ENCODE measurements at regions not wholly inside any gene's neighbourhood (a gene's known extent, or its start where the extent isn't known, plus 50 kb on each side); places are given as distances from the start of the nearest gene placed in this dataset.
"Not testable (repeated sequence)": the region's sequence is repeated elsewhere in the genome, so short reads cannot be mapped to it uniquely, and the experiment has no call there.

DNA sequence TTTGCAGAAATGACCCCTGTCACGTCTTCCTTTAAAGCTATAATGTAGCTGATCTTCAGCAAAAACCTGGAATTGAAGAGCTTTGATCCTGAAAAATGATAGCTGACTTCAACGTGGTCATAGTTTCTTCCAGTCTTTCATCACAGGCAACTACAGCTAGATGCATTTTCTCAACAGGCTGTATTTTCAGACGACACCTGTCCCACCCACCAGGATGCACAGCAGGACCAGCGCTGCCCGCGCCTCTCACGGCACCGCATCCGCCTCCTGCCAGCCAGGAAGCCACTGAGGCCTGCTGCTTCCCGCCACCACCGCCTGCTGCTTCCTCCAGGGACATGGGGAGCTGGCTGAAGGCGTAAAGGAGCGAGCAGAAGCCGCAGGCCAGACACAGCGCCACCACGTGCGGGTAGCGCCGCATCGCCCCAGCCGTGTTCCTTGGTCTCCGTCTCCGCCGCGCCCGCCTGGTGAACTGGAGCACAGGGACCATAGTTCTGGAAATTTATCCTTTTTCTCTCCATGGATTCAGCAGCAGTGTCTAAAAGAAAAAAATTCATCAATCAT lies 215.7 kb downstream of the POTED start:
- H3K27ac ChIP-seq (ENCODE audit: insufficient read depth, low read depth, low read length); H3K4me2 ChIP-seq (ENCODE audit: insufficient read depth, low read length); H4K20me1 ChIP-seq (replicated peaks; ENCODE audit: control insufficient read depth, extremely low read depth, insufficient read depth, low read length); CTCF ChIA-PET; H3K9ac ChIP-seq (replicated peaks; ENCODE audit: extremely low read depth, insufficient read depth, low read length); FAIRE-seq; H3K9me1 ChIP-seq (replicated peaks; ENCODE audit: control insufficient read depth, extremely low read depth, insufficient read depth, low read length); H3K9me3 ChIP-seq (replicated peaks; ENCODE audit: control insufficient read depth, insufficient read depth, low read length); dilution Hi-C loops (cut with MboI; ENCODE audit: extremely low pct_ligation_motif_present, low sequenced_read_pairs); POLR2A ChIA-PET; H3K4me1 ChIP-seq (ENCODE audit: control insufficient read depth, extremely low read depth, insufficient read depth, low read length); H3K27me3 ChIP-seq (ENCODE audit: control insufficient read depth in 2 of 2, insufficient read depth in 2 of 2, low read length in 2 of 2); BruUV-seq (replicated peaks); H3K36me3 ChIP-seq (ENCODE audit: control insufficient read depth in 2 of 2, extremely low read depth in 1 of 2, insufficient read depth in 2 of 2, low read length in 2 of 2); H2AFZ ChIP-seq (ENCODE audit: low read depth, low read length); intact Hi-C loops (cut with micrococcal nuclease); DNase-seq (ENCODE audit: low read depth, low spot score); H3K79me2 ChIP-seq (ENCODE audit: control insufficient read depth, insufficient read depth, low read length); H3K4me3 ChIP-seq (replicated peaks in 1 of 3; ENCODE audit: insufficient read depth in 1 of 3, low read depth in 1 of 3, low read length in 3 of 3): not testable (repeated sequence)

DNA sequence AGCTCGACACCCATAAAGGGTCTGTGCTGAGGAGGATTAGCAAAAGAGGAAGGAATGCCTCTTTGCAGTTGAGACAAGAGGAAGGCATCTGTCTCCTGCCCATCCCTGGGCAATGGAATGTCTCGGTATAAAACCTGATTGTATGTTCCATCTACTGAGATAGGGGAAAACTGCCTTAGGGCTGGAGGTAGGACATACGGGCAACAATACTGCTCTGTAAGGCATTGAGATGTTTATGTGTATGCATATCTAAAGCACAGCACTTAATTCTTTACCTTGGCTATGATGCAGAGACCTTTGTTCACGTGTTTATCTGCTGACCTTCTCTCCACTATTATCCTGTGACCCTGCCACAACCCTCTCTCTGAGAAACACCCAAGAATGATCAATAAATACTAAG lies 210.7 kb downstream of the POTED start:
- H3K36me3 ChIP-seq (ENCODE audit: control insufficient read depth in 2 of 2, extremely low read depth in 1 of 2, insufficient read depth in 2 of 2, low read length in 2 of 2); CTCF ChIA-PET; H3K4me3 ChIP-seq (replicated peaks in 1 of 3; ENCODE audit: insufficient read depth in 1 of 3, low read depth in 1 of 3, low read length in 3 of 3); H3K4me2 ChIP-seq (ENCODE audit: insufficient read depth, low read length); H3K27ac ChIP-seq (ENCODE audit: insufficient read depth, low read depth, low read length); H3K9ac ChIP-seq (replicated peaks; ENCODE audit: extremely low read depth, insufficient read depth, low read length); FAIRE-seq; H3K9me3 ChIP-seq (replicated peaks; ENCODE audit: control insufficient read depth, insufficient read depth, low read length); H2AFZ ChIP-seq (ENCODE audit: low read depth, low read length); POLR2A ChIA-PET; BruUV-seq (replicated peaks); intact Hi-C loops (cut with micrococcal nuclease); H4K20me1 ChIP-seq (replicated peaks; ENCODE audit: control insufficient read depth, extremely low read depth, insufficient read depth, low read length); H3K27me3 ChIP-seq (ENCODE audit: control insufficient read depth in 2 of 2, insufficient read depth in 2 of 2, low read length in 2 of 2); DNase-seq (ENCODE audit: low read depth, low spot score); dilution Hi-C loops (cut with MboI; ENCODE audit: extremely low pct_ligation_motif_present, low sequenced_read_pairs); H3K4me1 ChIP-seq (ENCODE audit: control insufficient read depth, extremely low read depth, insufficient read depth, low read length); H3K79me2 ChIP-seq (ENCODE audit: control insufficient read depth, insufficient read depth, low read length); H3K9me1 ChIP-seq (replicated peaks; ENCODE audit: control insufficient read depth, extremely low read depth, insufficient read depth, low read length): not testable (repeated sequence)

DNA sequence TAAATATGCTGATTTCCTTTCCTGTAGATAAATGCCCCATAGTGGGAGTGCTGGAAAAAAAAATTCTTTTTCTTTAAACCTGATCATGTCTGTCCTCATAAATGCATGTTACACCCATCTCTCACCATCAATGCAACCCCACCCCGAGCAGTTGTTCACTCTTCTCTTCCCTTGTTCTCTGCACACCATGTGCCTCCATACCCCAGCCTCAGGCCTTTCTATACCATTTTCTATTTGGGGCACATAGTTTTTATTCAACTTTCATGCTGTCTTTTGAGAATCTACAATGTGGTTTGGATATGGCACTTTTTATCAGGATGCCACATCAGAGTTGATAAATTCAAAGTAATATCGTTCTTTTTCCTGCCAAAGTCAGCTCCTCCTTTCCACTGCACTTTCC lies 202.6 kb downstream of the POTED start:
- DNase-seq (ENCODE audit: low read depth, low spot score); H3K4me3 ChIP-seq (replicated peaks in 1 of 3; ENCODE audit: insufficient read depth in 1 of 3, low read depth in 1 of 3, low read length in 3 of 3); H3K9me3 ChIP-seq (replicated peaks; ENCODE audit: control insufficient read depth, insufficient read depth, low read length); FAIRE-seq; H3K4me1 ChIP-seq (ENCODE audit: control insufficient read depth, extremely low read depth, insufficient read depth, low read length); H3K9me1 ChIP-seq (replicated peaks; ENCODE audit: control insufficient read depth, extremely low read depth, insufficient read depth, low read length); H3K27ac ChIP-seq (ENCODE audit: insufficient read depth, low read depth, low read length); intact Hi-C loops (cut with micrococcal nuclease); H3K4me2 ChIP-seq (ENCODE audit: insufficient read depth, low read length); CTCF ChIA-PET; H3K36me3 ChIP-seq (ENCODE audit: control insufficient read depth in 2 of 2, extremely low read depth in 1 of 2, insufficient read depth in 2 of 2, low read length in 2 of 2); H4K20me1 ChIP-seq (replicated peaks; ENCODE audit: control insufficient read depth, extremely low read depth, insufficient read depth, low read length); H2AFZ ChIP-seq (ENCODE audit: low read depth, low read length); BruUV-seq (replicated peaks); H3K9ac ChIP-seq (replicated peaks; ENCODE audit: extremely low read depth, insufficient read depth, low read length); dilution Hi-C loops (cut with MboI; ENCODE audit: extremely low pct_ligation_motif_present, low sequenced_read_pairs); POLR2A ChIA-PET; H3K27me3 ChIP-seq (ENCODE audit: control insufficient read depth in 2 of 2, insufficient read depth in 2 of 2, low read length in 2 of 2); H3K79me2 ChIP-seq (ENCODE audit: control insufficient read depth, insufficient read depth, low read length): not testable (repeated sequence)

DNA sequence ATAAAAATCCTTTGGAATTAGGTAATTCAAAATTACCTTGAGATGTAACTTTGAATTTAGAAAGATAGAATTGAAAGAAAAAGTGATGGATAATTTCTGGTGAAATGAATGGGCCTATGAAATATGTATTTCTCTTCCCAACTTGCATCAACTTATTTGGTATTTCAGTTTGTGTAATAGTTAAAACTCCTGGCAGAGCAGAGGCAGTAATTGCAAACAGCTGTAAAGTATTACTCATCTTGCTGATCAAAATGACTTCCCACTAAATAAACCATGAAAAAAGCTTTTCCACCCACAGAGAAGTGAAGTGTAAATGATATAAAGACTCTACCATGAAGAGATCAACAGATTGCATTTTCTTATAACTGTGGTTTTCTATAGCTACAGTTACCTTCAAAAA lies 201.0 kb downstream of the POTED start:
- H3K36me3 ChIP-seq (ENCODE audit: control insufficient read depth in 2 of 2, extremely low read depth in 1 of 2, insufficient read depth in 2 of 2, low read length in 2 of 2); H3K4me2 ChIP-seq (ENCODE audit: insufficient read depth, low read length); H3K79me2 ChIP-seq (ENCODE audit: control insufficient read depth, insufficient read depth, low read length); H3K4me1 ChIP-seq (ENCODE audit: control insufficient read depth, extremely low read depth, insufficient read depth, low read length); H3K4me3 ChIP-seq (replicated peaks in 1 of 3; ENCODE audit: insufficient read depth in 1 of 3, low read depth in 1 of 3, low read length in 3 of 3); POLR2A ChIA-PET; CTCF ChIA-PET; H2AFZ ChIP-seq (ENCODE audit: low read depth, low read length); H3K27ac ChIP-seq (ENCODE audit: insufficient read depth, low read depth, low read length); H3K27me3 ChIP-seq (ENCODE audit: control insufficient read depth in 2 of 2, insufficient read depth in 2 of 2, low read length in 2 of 2); H3K9ac ChIP-seq (replicated peaks; ENCODE audit: extremely low read depth, insufficient read depth, low read length); DNase-seq (ENCODE audit: low read depth, low spot score); FAIRE-seq; H4K20me1 ChIP-seq (replicated peaks; ENCODE audit: control insufficient read depth, extremely low read depth, insufficient read depth, low read length); BruUV-seq (replicated peaks); dilution Hi-C loops (cut with MboI; ENCODE audit: extremely low pct_ligation_motif_present, low sequenced_read_pairs); H3K9me3 ChIP-seq (replicated peaks; ENCODE audit: control insufficient read depth, insufficient read depth, low read length); H3K9me1 ChIP-seq (replicated peaks; ENCODE audit: control insufficient read depth, extremely low read depth, insufficient read depth, low read length); intact Hi-C loops (cut with micrococcal nuclease): not testable (repeated sequence)

Measured in endothelial cell of umbilical vein (primary cell).